IMR-90 (cell line): ENCODE measurements at regions not wholly inside any gene's neighbourhood (a gene's known extent, or its start where the extent isn't known, plus 50 kb on each side); places are given as distances from the start of the nearest gene placed in this dataset.

Experiments
- ELK1 ChIP-seq: fragments of 150-350 bp; IDR thresholded peaks from 2 replicates; pipeline ENCODE4 v1.6.1; 2016; ENCODE audit warnings: low read depth, mild to moderate bottlenecking, low read length, moderate library complexity, borderline replicate concordance

GRCh38 chr17:77372444-77373298 lies 231.9 kb downstream of the SEC14L1 start (continued):
- TF ChIP-seq ELK1 = no peak
